NCI-H1105 (cell line): ENCODE measurements at regions not wholly inside any gene's neighbourhood (a gene's known extent, or its start where the extent isn't known, plus 50 kb on each side); places are given as distances from the start of the nearest gene placed in this dataset.
"Not testable (repeated sequence)": the region's sequence is repeated elsewhere in the genome, so short reads cannot be mapped to it uniquely, and the experiment has no call there.

Experiments used
- DNase-seq: peaks from one replicate; lab custom pipeline; 2025; lab: John Stamatoyannopoulos, UW

- no peak for DNase-seq
Observed at GRCh38 chr5:38148021-38148625, 110.2 kb upstream of the EGFLAM start.

GRCh38 chr5:38143384-38143783, 115.0 kb upstream of the EGFLAM start:
- DNase-seq = no peak

GRCh38 chr5:38141665-38142064, 116.7 kb upstream of the EGFLAM start:
- DNase-seq = no peak

- no peak for DNase-seq
Observed at GRCh38 chr5:38138574-38138973, 119.8 kb upstream of the EGFLAM start.

GRCh38 chr5:38135486-38136039, 122.8 kb upstream of the EGFLAM start:
- DNase-seq = no peak

GRCh38 chr5:38134810-38135209, 123.5 kb upstream of the EGFLAM start:
- no peak for DNase-seq

- not testable (repeated sequence) for DNase-seq
Observed at GRCh38 chr5:38134294-38134693, 124.1 kb upstream of the EGFLAM start.

GRCh38 chr5:38131686-38132085, 126.7 kb upstream of the EGFLAM start:
- DNase-seq = no peak

- no peak for DNase-seq
Observed at GRCh38 chr5:38124321-38124720, 134.0 kb upstream of the EGFLAM start.

GRCh38 chr5:38121420-38121819, 136.9 kb upstream of the EGFLAM start:
- DNase-seq = no peak

- no peak for DNase-seq
Observed at GRCh38 chr5:38119836-38120235, 138.5 kb upstream of the EGFLAM start.

- DNase-seq = no peak
Observed at GRCh38 chr5:38117784-38118479, 140.4 kb upstream of the EGFLAM start.

GRCh38 chr5:38115318-38115827, 143.0 kb upstream of the EGFLAM start:
- no peak for DNase-seq

GRCh38 chr5:38113880-38114279, 144.5 kb upstream of the EGFLAM start:
- no peak for DNase-seq

GRCh38 chr5:38113456-38113855, 144.9 kb upstream of the EGFLAM start:
- no peak for DNase-seq

- DNase-seq = no peak
Observed at GRCh38 chr5:38112938-38113337, 145.4 kb upstream of the EGFLAM start.

- no peak for DNase-seq
Observed at GRCh38 chr5:38110130-38110529, 148.2 kb upstream of the EGFLAM start.

GRCh38 chr5:38107096-38107495, 151.3 kb upstream of the EGFLAM start:
- no peak for DNase-seq

- DNase-seq = no peak
Observed at GRCh38 chr5:38105801-38106200, 152.6 kb upstream of the EGFLAM start.

GRCh38 chr5:38105231-38105570, 153.2 kb upstream of the EGFLAM start:
- DNase-seq = no peak

- DNase-seq = no peak
Observed at GRCh38 chr5:38104497-38105230, 153.7 kb upstream of the EGFLAM start.

- no peak for DNase-seq
Observed at GRCh38 chr5:38101897-38102296, 156.5 kb upstream of the EGFLAM start.
